ENCODE measurements at regions not wholly inside any gene's neighbourhood (a gene's known extent, or its start where the extent isn't known, plus 50 kb on each side); places are given as distances from the start of the nearest gene placed in this dataset.

- no peak overlapping the region for H3K56ac ChIP-seq (ENCODE audit: extremely low read depth, insufficient read depth, low read length)
- no peaks in the 10 kb centered on the region for H3K79me1 ChIP-seq (ENCODE audit: low read depth in 1 of 2, low read length in 2 of 2)
- no peaks in the 10 kb centered on the region for H3K9me1 ChIP-seq (ENCODE audit: insufficient read depth, low read length)
- no peak overlapping the region for H3K4ac ChIP-seq (ENCODE audit: low read depth, low read length)
- no peak overlapping the region for H2AK5ac ChIP-seq (ENCODE audit: low read depth, low read length)
- H3K9me3 ChIP-seq (ENCODE audit: control insufficient read depth, insufficient read depth, low read length): 0 out of 2 replicates have a peak, but pooled peaks cover 2% of the 10 kb centered on the region
- no peak overlapping the region for H4K91ac ChIP-seq (ENCODE audit: insufficient read depth, low read depth, low read length)
- dilution Hi-C loops (cut with HindIII; ENCODE audit: low sequenced_read_pairs, unreplicated experiment) (no loop called here), in situ Hi-C loops (cut with MboI; ENCODE audit: low sequenced_read_pairs) (no loop called here), intact Hi-C loops (cut with micrococcal nuclease) (no loop called here)
- no peak overlapping the region for H4K5ac ChIP-seq (ENCODE audit: low read depth, low read length)
- H3K36me3 ChIP-seq (ENCODE audit: control insufficient read depth, insufficient read depth, low read length): no peaks in the 10 kb centered on the region
- ATAC-seq (ENCODE audit: low read depth) (no peak), DNase-seq (no peak)
- CTCF ChIA-PET: no interaction called here
- no peak overlapping the region for H3K4me3 ChIP-seq (ENCODE audit: insufficient read depth, low read depth, low read length)
- no peak overlapping the region for H2AK9ac ChIP-seq (replicated peaks; ENCODE audit: low read depth, low read length, poor library complexity)
- no peaks in the 10 kb centered on the region for H3K4me1 ChIP-seq (ENCODE audit: control insufficient read depth, insufficient read depth, low read length)
- no peaks in the 10 kb centered on the region for H4K20me1 ChIP-seq (ENCODE audit: insufficient read depth, low read length)
- H3K9ac ChIP-seq (ENCODE audit: low read depth, low read length): no peak overlapping the region
- no CpG with 5 or more reads among the region's 11 CpGs for WGBS, 2 experiments (ENCODE audit: extremely low coverage in 2 of 2, insufficient read length in 1 of 2)
- no peak overlapping the region for H2BK120ac ChIP-seq (ENCODE audit: low read depth, low read length)
- H3K14ac ChIP-seq (replicated peaks; ENCODE audit: low read depth, low read length): no peak overlapping the region
- POLR2A ChIA-PET (ENCODE audit: unreplicated experiment): no interaction called here
- H3K18ac ChIP-seq (ENCODE audit: low read depth, low read length): no peak overlapping the region
- no peak overlapping the region for H2AFZ ChIP-seq (replicated peaks; ENCODE audit: low read length, poor library complexity)
- H2BK5ac ChIP-seq (ENCODE audit: low read depth, low read length, poor library complexity, severe bottlenecking): no peak overlapping the region
- peaks cover 9% of the 10 kb centered on the region for H3K27me3 ChIP-seq (ENCODE audit: control insufficient read depth, insufficient read depth, low read length)
- no TSS peak for BruUV-seq (replicated peaks)
- H3K4me2 ChIP-seq (ENCODE audit: low read depth, low read length): no peak overlapping the region; the same call in 1 of the 2 replicates
- H3K27ac ChIP-seq (ENCODE audit: insufficient read depth, low read length): no peak overlapping the region
- H3K23ac ChIP-seq (ENCODE audit: low read depth, low read length): no peak overlapping the region
- no peak overlapping the region for H2BK15ac ChIP-seq (ENCODE audit: low read depth, low read length)
- H2BK20ac ChIP-seq (ENCODE audit: low read depth, low read length): no peak overlapping the region
- TF ChIP-seq USF2 (IDR thresholded peaks at IDR 0.05; ENCODE audit: low read depth, low read length): no peak
- no peak for TF ChIP-seq MXI1 (IDR thresholded peaks at IDR 0.05; ENCODE audit: borderline replicate concordance, low read depth, low read length)
- TF ChIP-seq BHLHE40 (IDR thresholded peaks at IDR 0.05; ENCODE audit: low read depth, low read length): no peak
- no peak for TF ChIP-seq NFE2L2 (IDR thresholded peaks at IDR 0.05; ENCODE audit: low read depth, low read length)
- no peak for TF ChIP-seq CTCF (conservative IDR thresholded peaks at IDR 0.05; ENCODE audit: low read depth, low read length)
- no peak for TF ChIP-seq CEBPB (IDR thresholded peaks at IDR 0.05; ENCODE audit: low read depth, low read length)
- no peak for TF ChIP-seq ELK1 (IDR thresholded peaks at IDR 0.05; ENCODE audit: borderline replicate concordance, low read depth, low read length)
- TF ChIP-seq FOS (IDR thresholded peaks at IDR 0.05; ENCODE audit: low read depth, low read length): no peak
- TF ChIP-seq RAD21 (IDR thresholded peaks at IDR 0.05; ENCODE audit: low read length): no peak
- TF ChIP-seq CHD1 (IDR thresholded peaks at IDR 0.05; ENCODE audit: low read depth, low read length): no peak
- H4K8ac ChIP-seq (ENCODE audit: low read depth in 2 of 2, low read length in 2 of 2): no peak overlapping the region
Observed at GRCh38 chr14:56412468-56413434, 166.8 kb upstream of the TMEM260 start.
